GM18873 (cell line): ENCODE measurements at regions not wholly inside any gene's neighbourhood (a gene's known extent, or its start where the extent isn't known, plus 50 kb on each side); places are given as distances from the start of the nearest gene placed in this dataset.

ENCODE experiments used
- ATAC-seq: cut with Tn5 transposase; IDR thresholded peaks from one replicate; pipeline ENCODE4 v1.9.1; 2021; ENCODE audit warnings: mild to moderate bottlenecking, moderate library complexity, moderate number of reproducible peaks; ENCODE audit not compliant: unreplicated experiment, low FRiP score

- no peak for ATAC-seq
These were observed 2230.0 kb downstream of the MAT2B start for GRCh38 chr5:165735388-165735787.

DNA sequence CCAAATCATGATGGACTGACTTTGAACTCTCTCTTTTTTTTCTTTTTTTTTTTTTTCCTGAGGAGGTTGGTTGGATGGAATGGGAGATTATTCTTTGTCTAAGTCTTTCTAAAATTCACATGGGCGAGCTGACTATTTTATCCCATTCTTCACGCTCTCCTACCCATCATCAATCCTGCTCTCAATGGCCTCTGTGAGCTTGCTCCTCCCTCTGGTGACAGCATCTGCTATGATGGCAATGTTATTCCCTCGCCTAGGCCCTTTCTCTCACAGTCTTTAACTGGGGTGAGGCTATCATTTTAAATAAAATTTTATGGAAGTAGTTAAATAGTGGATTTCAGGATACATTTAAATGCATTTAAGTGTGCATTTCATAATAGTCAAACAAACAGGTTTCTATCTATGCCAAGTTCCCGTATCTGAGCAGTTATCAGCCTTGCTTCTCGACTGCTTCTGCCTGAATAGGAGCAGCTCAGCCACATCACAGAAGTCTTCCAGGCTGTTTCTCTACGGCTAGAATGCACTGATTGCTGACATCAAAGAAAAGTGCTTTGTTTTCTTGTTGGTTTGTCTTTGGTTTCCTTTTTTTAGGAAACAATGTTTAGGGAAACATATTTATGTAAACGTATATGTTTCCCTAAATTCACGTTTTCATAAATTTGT is 2233.8 kb downstream of the MAT2B start:
- no peak for ATAC-seq

GRCh38 chr5:165757791-165758190 is 2252.4 kb downstream of the MAT2B start:
- no peak for ATAC-seq

GRCh38 chr5:165775111-165775510 is 2269.7 kb downstream of the MAT2B start:
- no peak for ATAC-seq

DNA sequence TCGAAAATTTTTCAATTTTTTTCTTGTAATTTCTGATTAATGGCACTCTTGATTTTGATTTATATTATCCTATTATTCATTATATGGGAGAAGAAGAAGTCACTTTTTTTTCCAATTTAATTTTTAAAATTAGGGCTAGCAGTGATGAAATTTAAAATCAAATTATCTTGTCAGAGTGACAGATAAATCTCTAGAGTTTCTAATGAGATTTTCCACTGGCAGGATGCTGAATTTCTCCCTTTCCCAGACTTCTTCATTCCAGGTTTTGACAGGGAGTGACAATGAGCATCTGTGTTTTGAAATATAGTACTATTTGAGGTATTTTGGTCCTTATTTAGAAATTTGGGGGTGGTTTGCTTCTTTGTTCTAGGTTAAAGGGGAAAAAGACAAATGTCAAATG is 2274.1 kb downstream of the MAT2B start:
- no peak for ATAC-seq

- ATAC-seq: no peak
These were observed 2275.5 kb downstream of the MAT2B start for GRCh38 chr5:165780901-165781300.

GRCh38 chr5:165781738-165782137 is 2276.3 kb downstream of the MAT2B start:
- ATAC-seq: no peak

DNA sequence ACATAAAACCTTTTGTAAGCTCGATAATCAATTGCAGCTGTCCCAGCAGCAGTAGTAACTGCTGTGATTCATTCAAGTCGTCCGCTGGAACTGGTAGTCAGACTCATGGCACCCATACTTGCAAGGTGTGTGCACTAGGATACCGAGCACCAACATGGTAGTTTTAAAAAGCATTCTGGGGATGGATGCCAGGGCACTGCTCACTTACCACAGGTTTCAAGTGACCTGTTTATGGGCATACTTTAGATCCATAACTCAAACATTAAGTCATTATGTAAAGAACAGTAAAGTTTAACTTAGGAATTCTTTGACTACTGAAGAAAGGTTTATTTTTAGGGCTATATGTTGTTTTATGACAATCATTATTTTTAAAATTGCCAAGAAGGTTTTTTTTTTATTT is 2277.6 kb downstream of the MAT2B start:
- ATAC-seq: no peak

GRCh38 chr5:165786073-165786472 is 2280.7 kb downstream of the MAT2B start:
- no peak for ATAC-seq

DNA sequence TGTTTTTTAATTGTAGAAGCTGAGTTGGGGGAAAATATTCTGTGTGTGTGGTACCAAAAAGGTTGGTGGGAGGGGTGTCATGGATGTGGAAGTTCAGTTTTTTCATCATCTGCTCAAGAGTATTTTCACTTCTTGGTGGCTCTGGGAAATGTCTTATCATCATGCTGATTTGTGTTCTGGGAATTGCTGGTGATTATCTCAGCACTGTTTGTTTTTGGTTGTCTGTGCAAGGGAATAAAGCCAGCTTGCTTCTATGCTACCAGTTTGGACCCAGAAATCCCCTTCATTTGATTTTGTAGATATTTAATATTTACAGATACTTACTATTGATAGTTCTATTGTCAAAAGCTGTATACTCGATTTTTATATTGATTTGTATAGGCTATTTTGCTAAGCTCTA is 2289.7 kb downstream of the MAT2B start:
- no peak for ATAC-seq

DNA sequence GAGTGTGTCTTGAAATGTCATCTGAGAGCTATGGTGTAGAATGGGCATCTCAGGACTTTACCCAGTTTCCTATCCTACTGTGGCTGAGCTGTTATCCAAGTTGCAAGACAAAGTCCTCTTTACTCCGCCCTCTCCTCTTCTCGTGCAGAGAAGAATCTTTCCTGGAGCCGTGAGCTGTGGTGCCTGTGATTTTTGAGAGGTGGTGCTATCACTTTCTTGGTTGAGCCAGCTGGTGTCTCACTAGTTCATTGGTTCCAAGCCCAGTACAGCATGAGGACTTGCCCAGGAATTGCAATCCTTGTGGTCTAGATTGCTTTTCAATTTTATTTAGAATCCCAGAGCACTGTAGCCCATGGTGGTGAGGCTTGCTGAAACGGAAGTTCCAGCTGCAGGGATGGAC is 2300.3 kb downstream of the MAT2B start:
- no peak for ATAC-seq

- no peak for ATAC-seq
These were observed 2302.9 kb downstream of the MAT2B start for GRCh38 chr5:165808335-165808734.

- no peak for ATAC-seq
These were observed 2304.5 kb downstream of the MAT2B start for GRCh38 chr5:165809914-165810313.

DNA sequence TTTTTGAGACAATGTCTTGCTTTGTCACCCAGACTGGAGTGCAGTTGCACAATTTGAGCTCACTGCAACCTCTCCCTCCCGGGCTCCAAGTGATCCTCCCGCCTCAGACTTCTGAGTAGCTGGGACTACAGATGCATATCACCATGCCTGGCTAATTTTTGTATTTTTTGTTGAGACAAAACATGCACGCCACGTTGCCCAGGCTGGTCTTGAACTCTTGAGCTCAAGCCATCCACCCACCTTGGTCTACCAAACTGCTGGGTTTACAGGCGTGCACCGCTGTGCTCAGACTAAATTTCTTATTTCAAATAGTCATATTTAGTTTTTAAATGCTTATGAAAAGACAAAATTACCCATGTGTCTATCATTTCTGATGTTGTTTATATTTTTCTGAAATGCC is 2324.1 kb downstream of the MAT2B start:
- ATAC-seq: no peak

GRCh38 chr5:165834891-165835290 is 2329.5 kb downstream of the MAT2B start:
- no peak for ATAC-seq

GRCh38 chr5:165836046-165836445 is 2330.6 kb downstream of the MAT2B start:
- ATAC-seq: no peak

DNA sequence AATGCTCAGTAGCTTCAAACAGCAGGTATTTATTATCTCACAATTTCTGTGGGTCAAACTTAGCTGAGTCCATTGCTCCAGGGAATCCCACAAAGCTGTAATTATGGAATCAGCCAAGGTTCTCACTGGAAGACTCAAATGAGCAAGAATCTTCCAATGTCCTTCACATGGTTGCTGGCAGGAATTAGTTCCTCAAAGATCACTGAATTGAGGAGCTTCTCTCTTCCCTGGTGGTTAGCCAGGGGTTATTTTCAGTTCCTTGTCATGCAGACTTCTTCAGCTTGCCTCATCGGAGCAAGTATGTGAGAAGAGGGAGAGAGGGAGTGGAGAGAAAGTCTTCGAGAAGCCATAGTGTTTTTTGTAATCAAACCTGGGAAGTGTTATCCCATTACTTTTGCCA is 2331.9 kb downstream of the MAT2B start:
- no peak for ATAC-seq

GRCh38 chr5:165844571-165844970 is 2339.2 kb downstream of the MAT2B start:
- ATAC-seq: no peak

DNA sequence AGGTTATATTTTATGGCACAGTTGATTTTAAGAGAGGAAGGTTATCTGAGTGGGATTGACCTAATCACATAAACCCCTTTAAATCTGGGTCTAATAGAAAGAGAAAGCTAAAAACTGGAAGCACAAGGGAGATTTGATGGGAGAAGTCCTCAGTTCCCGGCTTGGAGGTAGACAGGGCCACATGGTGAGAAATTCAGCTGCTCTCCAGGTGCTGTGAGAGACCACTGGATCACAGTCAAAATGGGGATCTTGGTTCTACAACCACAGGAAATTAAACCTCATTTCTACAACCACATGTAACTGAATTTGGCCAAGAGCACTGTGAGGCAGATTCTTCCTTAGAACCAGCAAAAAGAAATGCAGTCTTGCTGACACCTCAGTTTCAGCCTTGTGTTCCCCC is 2352.7 kb downstream of the MAT2B start:
- ATAC-seq: no peak

DNA sequence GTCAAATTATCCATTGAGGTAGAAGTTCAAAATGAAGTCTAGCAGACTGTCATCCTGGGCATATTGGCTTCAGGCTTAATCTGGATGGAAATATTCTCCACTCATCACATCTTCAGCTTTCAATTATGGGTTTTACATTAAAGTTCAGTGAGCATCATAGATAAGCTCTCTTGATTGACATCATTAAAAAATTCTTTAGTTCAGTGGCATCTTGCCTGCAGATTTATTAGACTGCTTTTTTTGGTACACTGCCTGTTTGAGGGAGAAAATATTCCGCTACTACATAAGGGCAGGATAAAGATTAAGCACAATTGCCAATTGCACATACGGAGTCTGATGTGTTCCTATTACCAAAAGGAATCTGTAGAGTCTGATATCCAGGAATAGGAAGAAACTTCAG is 2353.8 kb downstream of the MAT2B start:
- no peak for ATAC-seq

DNA sequence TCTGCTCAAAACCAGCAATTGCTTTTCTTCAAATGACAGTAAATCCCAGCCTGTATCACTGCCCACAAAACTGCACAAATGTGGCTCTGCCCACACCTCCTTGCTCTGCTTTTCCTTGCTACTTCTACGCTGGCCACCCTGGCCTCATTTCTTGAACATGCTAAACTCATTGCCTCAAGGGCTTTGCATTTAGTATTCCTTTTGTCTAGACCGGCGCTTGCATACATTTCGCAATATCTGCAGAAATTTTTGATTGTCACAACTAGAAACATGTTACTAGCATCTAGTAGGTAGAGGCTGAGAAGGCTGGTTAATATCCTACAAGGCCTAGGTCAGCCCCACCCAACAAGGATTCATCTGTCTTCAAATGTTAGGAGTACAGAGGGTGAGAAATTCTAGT is 2357.8 kb downstream of the MAT2B start:
- no peak for ATAC-seq

DNA sequence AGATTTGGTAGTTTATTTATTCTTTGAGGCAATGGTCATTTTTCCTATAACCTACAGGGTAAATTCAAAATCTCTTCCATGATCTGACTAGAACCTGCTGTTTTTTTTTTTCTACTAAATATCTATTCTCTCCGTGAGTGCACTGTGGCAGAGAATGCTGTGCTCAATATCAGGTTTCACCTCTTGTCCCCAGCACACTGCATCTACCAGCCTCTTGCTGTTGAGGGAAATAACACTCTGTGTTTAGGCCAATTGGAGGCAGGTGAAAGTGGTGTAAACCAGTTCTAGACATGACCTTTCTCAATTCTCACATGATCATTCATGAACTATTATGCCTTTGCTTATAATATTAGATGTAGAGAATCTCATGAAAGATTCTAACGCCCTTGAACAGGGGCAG is 2365.9 kb downstream of the MAT2B start:
- no peak for ATAC-seq

GRCh38 chr5:165874851-165875250 is 2369.4 kb downstream of the MAT2B start:
- no peak for ATAC-seq
